ENCODE measurements at regions not wholly inside any gene's neighbourhood (a gene's known extent, or its start where the extent isn't known, plus 50 kb on each side); places are given as distances from the start of the nearest gene placed in this dataset.
A peak's percentile ranks its signal among the peaks of the same experiment; 100 is the strongest.

- no peaks in the 10 kb centered on the region for H3K36me3 Mint-ChIP-seq (ENCODE audit: low read depth)
- DNase-seq (ENCODE audit: low spot score): no peak
- peaks cover 3% of the 10 kb centered on the region for H3K4me1 Mint-ChIP-seq (ENCODE audit: low read depth)
- H3K27me3 Mint-ChIP-seq (ENCODE audit: low read depth): peaks cover 30% of the 10 kb centered on the region
- H3K9me3 Mint-ChIP-seq: no peaks in the 10 kb centered on the region
- H3K27ac Mint-ChIP-seq: no peak overlapping the region
- intact Hi-C loops (cut with micrococcal nuclease): no loop called here
- no peak overlapping the region for H3K4me3 Mint-ChIP-seq (ENCODE audit: low read depth)
Observed at GRCh38 chr2:13002536-13003331, 286.0 kb downstream of the TRIB2 start.

DNA sequence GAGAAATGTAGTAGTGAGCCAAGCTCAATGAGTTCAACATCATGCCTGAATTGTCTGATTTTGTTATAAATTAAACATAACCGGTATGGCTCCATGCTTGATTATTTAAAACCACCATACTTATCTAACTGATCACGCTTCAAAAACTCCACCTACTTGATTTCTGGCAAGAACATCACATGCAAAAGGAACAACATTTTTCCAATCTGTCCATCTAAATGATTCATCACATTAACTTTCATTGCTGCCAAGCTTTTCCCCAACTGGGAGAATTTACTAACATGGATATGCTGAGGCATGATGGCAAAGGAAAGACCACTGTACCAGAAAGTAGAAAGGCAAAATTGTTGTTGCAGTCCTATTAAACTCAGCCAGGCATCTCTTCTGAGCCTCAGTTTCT lies 286.8 kb downstream of the TRIB2 start:
- Mint-ChIP-seq H3K9me3 (no peaks in the 10 kb centered on the region), H3K27me3 (ENCODE audit: low read depth) (peaks cover 31% of the 10 kb centered on the region), H3K4me3 (ENCODE audit: low read depth) (no peak overlapping the region), H3K27ac (no peak overlapping the region), H3K36me3 (ENCODE audit: low read depth) (no peaks in the 10 kb centered on the region), H3K4me1 (ENCODE audit: low read depth) (peaks cover 3% of the 10 kb centered on the region)
- intact Hi-C loops (cut with micrococcal nuclease): no loop called here
- DNase-seq (ENCODE audit: low spot score): no peak

DNA sequence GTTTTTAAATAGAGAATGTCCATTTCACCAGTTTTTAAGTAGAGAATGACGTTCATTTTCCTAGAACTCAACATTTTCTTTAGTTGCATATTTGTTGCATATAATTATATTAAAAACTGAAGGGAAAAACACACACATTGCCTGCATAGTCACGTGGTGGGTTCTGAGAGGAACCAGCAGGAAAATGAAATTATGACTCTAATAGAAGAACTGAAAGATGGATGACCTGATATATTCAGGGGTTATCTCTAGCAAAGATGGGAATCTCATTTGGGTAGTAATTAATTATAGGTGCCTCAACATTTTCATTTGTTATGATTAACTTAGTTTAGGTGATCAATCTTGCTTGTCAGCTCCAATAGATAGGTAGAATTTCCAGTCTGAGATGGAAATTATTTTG lies 288.3 kb downstream of the TRIB2 start:
- H3K27me3 Mint-ChIP-seq (ENCODE audit: low read depth): peaks cover 40% of the 10 kb centered on the region
- no peak for DNase-seq (ENCODE audit: low spot score)
- intact Hi-C loops (cut with micrococcal nuclease): no loop called here
- H3K4me1 Mint-ChIP-seq (ENCODE audit: low read depth): peaks cover 3% of the 10 kb centered on the region
- no peaks in the 10 kb centered on the region for H3K9me3 Mint-ChIP-seq
- no peaks in the 10 kb centered on the region for H3K36me3 Mint-ChIP-seq (ENCODE audit: low read depth)
- H3K27ac Mint-ChIP-seq: no peak overlapping the region
- no peak overlapping the region for H3K4me3 Mint-ChIP-seq (ENCODE audit: low read depth)

- H3K9me3 Mint-ChIP-seq: no peaks in the 10 kb centered on the region
- intact Hi-C loops (cut with micrococcal nuclease): loop anchor here (2.0 kb wide), 1 partner anchor 285 kb away; no protein-coding TSS in a partner anchor
- H3K36me3 Mint-ChIP-seq (ENCODE audit: low read depth): no peaks in the 10 kb centered on the region
- H3K27ac Mint-ChIP-seq: no peak overlapping the region
- no peak overlapping the region for H3K4me3 Mint-ChIP-seq (ENCODE audit: low read depth)
- peaks cover 46% of the 10 kb centered on the region for H3K27me3 Mint-ChIP-seq (ENCODE audit: low read depth)
- no peak for DNase-seq (ENCODE audit: low spot score)
- H3K4me1 Mint-ChIP-seq (ENCODE audit: low read depth): peaks cover 3% of the 10 kb centered on the region
Observed at GRCh38 chr2:13005761-13006335, 289.1 kb downstream of the TRIB2 start.

DNA sequence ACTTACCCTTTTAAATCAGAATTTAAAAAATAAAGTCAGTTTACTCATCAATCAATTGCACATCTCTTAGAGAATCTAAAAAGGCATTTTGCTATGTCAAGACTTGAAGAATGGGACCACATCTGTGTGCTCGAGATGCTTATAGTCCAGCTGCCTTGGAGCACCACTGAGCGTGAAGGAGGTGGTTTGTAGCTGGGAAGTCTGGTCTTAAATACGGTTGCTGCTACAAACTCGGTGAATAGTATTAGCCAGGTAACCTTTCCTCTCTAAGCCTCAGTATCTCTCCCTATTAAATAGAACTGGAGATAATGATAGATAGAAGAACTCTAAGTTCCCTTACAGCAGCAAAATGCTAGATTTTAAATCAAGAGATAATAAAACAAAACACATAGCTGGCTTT lies 289.7 kb downstream of the TRIB2 start:
- peaks cover 48% of the 10 kb centered on the region for H3K27me3 Mint-ChIP-seq (ENCODE audit: low read depth)
- peaks cover 3% of the 10 kb centered on the region for H3K4me1 Mint-ChIP-seq (ENCODE audit: low read depth)
- no peaks in the 10 kb centered on the region for H3K36me3 Mint-ChIP-seq (ENCODE audit: low read depth)
- no peak for DNase-seq (ENCODE audit: low spot score)
- no peaks in the 10 kb centered on the region for H3K9me3 Mint-ChIP-seq
- intact Hi-C loops (cut with micrococcal nuclease): loop anchor here (2.0 kb wide), 1 partner anchor 286 kb away; no protein-coding TSS in a partner anchor
- no peak overlapping the region for H3K27ac Mint-ChIP-seq
- no peak overlapping the region for H3K4me3 Mint-ChIP-seq (ENCODE audit: low read depth)

GRCh38 chr2:13006829-13007717 lies 290.3 kb downstream of the TRIB2 start:
- Mint-ChIP-seq H3K27ac (no peak overlapping the region), H3K27me3 (ENCODE audit: low read depth) (peaks cover 48% of the 10 kb centered on the region), H3K4me3 (ENCODE audit: low read depth) (no peak overlapping the region), H3K9me3 (no peaks in the 10 kb centered on the region), H3K36me3 (ENCODE audit: low read depth) (no peaks in the 10 kb centered on the region), H3K4me1 (ENCODE audit: low read depth) (peaks cover 3% of the 10 kb centered on the region)
- intact Hi-C loops (cut with micrococcal nuclease): loop anchor here (1.0 to 2.0 kb wide), 3 partner anchors 286 to 1177 kb away; no protein-coding TSS in a partner anchor
- DNase-seq (ENCODE audit: low spot score): peak; percentile 40

GRCh38 chr2:13009027-13009642 lies 292.4 kb downstream of the TRIB2 start:
- intact Hi-C loops (cut with micrococcal nuclease): no loop called here
- Mint-ChIP-seq H3K27me3 (ENCODE audit: low read depth) (peaks cover 38% of the 10 kb centered on the region), H3K4me1 (ENCODE audit: low read depth) (peaks cover 3% of the 10 kb centered on the region), H3K4me3 (ENCODE audit: low read depth) (no peak overlapping the region), H3K27ac (no peak overlapping the region), H3K36me3 (ENCODE audit: low read depth) (no peaks in the 10 kb centered on the region), H3K9me3 (no peaks in the 10 kb centered on the region)
- DNase-seq (ENCODE audit: low spot score): no peak

- no peaks in the 10 kb centered on the region for H3K36me3 Mint-ChIP-seq (ENCODE audit: low read depth)
- no peak for DNase-seq (ENCODE audit: low spot score)
- peaks cover 3% of the 10 kb centered on the region for H3K4me1 Mint-ChIP-seq (ENCODE audit: low read depth)
- no peak overlapping the region for H3K4me3 Mint-ChIP-seq (ENCODE audit: low read depth)
- intact Hi-C loops (cut with micrococcal nuclease): no loop called here
- no peak overlapping the region for H3K27ac Mint-ChIP-seq
- H3K27me3 Mint-ChIP-seq (ENCODE audit: low read depth): peaks cover 40% of the 10 kb centered on the region
- H3K9me3 Mint-ChIP-seq: no peaks in the 10 kb centered on the region
Observed at GRCh38 chr2:13010283-13010682, 293.5 kb downstream of the TRIB2 start.

GRCh38 chr2:13014783-13015182 lies 298.0 kb downstream of the TRIB2 start:
- H3K4me1 Mint-ChIP-seq (ENCODE audit: low read depth): no peaks in the 10 kb centered on the region
- no peak for DNase-seq (ENCODE audit: low spot score)
- peaks cover 49% of the 10 kb centered on the region for H3K27me3 Mint-ChIP-seq (ENCODE audit: low read depth)
- H3K4me3 Mint-ChIP-seq (ENCODE audit: low read depth): no peak overlapping the region
- no peaks in the 10 kb centered on the region for H3K36me3 Mint-ChIP-seq (ENCODE audit: low read depth)
- intact Hi-C loops (cut with micrococcal nuclease): no loop called here
- H3K27ac Mint-ChIP-seq: no peak overlapping the region
- H3K9me3 Mint-ChIP-seq: no peaks in the 10 kb centered on the region

- H3K4me3 Mint-ChIP-seq (ENCODE audit: low read depth): no peak overlapping the region
- H3K36me3 Mint-ChIP-seq (ENCODE audit: low read depth): no peaks in the 10 kb centered on the region
- H3K27ac Mint-ChIP-seq: no peak overlapping the region
- no peak for DNase-seq (ENCODE audit: low spot score)
- peaks cover 41% of the 10 kb centered on the region for H3K27me3 Mint-ChIP-seq (ENCODE audit: low read depth)
- no peaks in the 10 kb centered on the region for H3K9me3 Mint-ChIP-seq
- H3K4me1 Mint-ChIP-seq (ENCODE audit: low read depth): no peaks in the 10 kb centered on the region
- intact Hi-C loops (cut with micrococcal nuclease): no loop called here
Observed at GRCh38 chr2:13015532-13016320, 299.0 kb downstream of the TRIB2 start.

DNA sequence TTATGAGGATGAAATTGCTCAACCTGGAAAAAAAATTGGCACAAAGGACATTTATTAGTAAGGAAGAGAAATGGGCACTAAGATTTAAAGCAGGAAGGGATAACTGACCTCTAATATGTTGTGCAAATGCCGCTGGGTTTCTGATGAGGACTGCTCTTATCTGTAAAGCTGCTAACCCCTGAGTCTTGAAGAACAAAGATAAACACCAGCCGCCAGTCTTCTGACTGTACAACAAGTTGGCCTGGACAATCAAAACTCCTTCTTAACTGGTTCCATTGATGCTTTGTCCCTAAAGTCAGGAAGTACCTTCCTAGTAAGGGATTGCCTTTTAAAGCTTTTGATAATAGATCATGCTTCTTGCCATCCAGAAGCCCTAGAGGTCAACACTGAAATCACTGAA lies 301.8 kb downstream of the TRIB2 start:
- H3K4me3 Mint-ChIP-seq (ENCODE audit: low read depth): no peak overlapping the region
- DNase-seq (ENCODE audit: low spot score): no peak
- no peaks in the 10 kb centered on the region for H3K9me3 Mint-ChIP-seq
- H3K27ac Mint-ChIP-seq: no peak overlapping the region
- H3K36me3 Mint-ChIP-seq (ENCODE audit: low read depth): no peaks in the 10 kb centered on the region
- peaks cover 34% of the 10 kb centered on the region for H3K27me3 Mint-ChIP-seq (ENCODE audit: low read depth)
- intact Hi-C loops (cut with micrococcal nuclease): no loop called here
- no peaks in the 10 kb centered on the region for H3K4me1 Mint-ChIP-seq (ENCODE audit: low read depth)

GRCh38 chr2:13019781-13020180 lies 303.0 kb downstream of the TRIB2 start:
- DNase-seq (ENCODE audit: low spot score): no peak
- H3K4me1 Mint-ChIP-seq (ENCODE audit: low read depth): no peaks in the 10 kb centered on the region
- H3K9me3 Mint-ChIP-seq: no peaks in the 10 kb centered on the region
- peaks cover 32% of the 10 kb centered on the region for H3K27me3 Mint-ChIP-seq (ENCODE audit: low read depth)
- no peaks in the 10 kb centered on the region for H3K36me3 Mint-ChIP-seq (ENCODE audit: low read depth)
- no peak overlapping the region for H3K4me3 Mint-ChIP-seq (ENCODE audit: low read depth)
- intact Hi-C loops (cut with micrococcal nuclease): no loop called here
- no peak overlapping the region for H3K27ac Mint-ChIP-seq
